Testis (tissue), 2 donors: ENCODE measurements at regions not wholly inside any gene's neighbourhood (a gene's known extent, or its start where the extent isn't known, plus 50 kb on each side); places are given as distances from the start of the nearest gene placed in this dataset.

ENCODE experiments used
- DNase-seq: peaks from one replicate; pipeline ENCODE4 v3.0.0-alpha.2; 2019
- H3K27ac ChIP-seq, 2 donors: fragments of 200-600 bp; sonication (generic); one replicate each; pipeline ENCODE4 v1.5.1; 2019
- H3K27me3 ChIP-seq: fragments of 200-600 bp; sonication (generic); one replicate; pipeline ENCODE4 v1.5.1; 2019
- H3K36me3 ChIP-seq: fragments of 200-600 bp; sonication (generic); one replicate; pipeline ENCODE4 v1.5.1; 2017; ENCODE audit warnings: low read depth; ENCODE audit errors: missing control alignments
- H3K4me1 ChIP-seq: fragments of 200-600 bp; sonication (generic); one replicate; pipeline ENCODE4 v1.5.1; 2019
- H3K4me3 ChIP-seq, 2 donors: fragments of 200-600 bp; sonication (generic); one replicate each; pipeline ENCODE4 v1.5.1; 2017 to 2019
- H3K9me3 ChIP-seq: fragments of 200-600 bp; sonication (generic); one replicate; pipeline ENCODE4 v1.5.1; 2017
- POLR2A ChIP-seq: fragments of 450-650 bp; IDR thresholded peaks from one replicate; pipeline ENCODE4 v1.6.1; 2017; ENCODE audit warnings: antibody characterized with exemption, mild to moderate bottlenecking, moderate library complexity
- WGBS, 2 donors: methylation state at CpG; one replicate each; pipeline ENCODE4 v1.1.5; 2018; 5-methylcytosine and 5-hydroxymethylcytosine counted together
- intact Hi-C: fragments of 100-400 bp; cut with DNase I; formaldehyde crosslinking; loops from one replicate; pipeline ENCODE4 v1.15.1; 2023; ENCODE audit warnings: low total_unique reads
- TF ChIP-seq, protein P1 (sequence below), 3 experiments: fragments of 450-650 bp in 2 of 3; fragments of 200-600 bp in 1 of 3; sonication (generic) in 1 of 3; IDR thresholded peaks; one replicate each; pipeline ENCODE4 v1.5.1; 2016 to 2019; ENCODE audit warnings: antibody characterized with exemption in 3 of 3, mild to moderate bottlenecking in 2 of 3, moderate library complexity in 1 of 3

DNA sequence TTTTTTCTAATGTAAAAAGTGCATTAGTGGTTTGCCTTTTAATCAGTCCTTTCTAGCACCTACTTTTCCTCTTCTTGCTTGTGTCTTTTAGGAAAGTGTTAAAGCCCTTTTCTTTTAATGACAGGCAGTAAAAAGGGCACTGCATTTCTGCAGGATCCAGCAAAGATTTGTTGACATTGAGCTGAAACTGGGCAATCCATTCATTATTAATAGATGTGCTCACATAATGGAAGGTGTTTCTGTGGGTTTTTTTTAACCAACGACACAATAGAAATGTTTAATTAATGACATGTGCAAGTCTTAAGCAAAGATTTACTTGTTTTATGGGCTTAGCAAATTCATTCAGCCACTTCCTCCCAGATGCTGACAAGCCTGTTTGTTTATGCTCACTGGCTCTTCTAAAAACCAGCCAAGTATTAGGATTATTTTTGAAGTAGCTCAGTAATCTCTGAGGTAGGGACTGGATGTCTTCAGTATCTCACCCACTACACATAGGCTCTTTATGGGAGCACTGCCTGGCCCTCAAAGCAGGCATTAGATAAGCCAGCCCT, 1201.1 kb downstream of the SORCS1 start:
- intact Hi-C loops = no loop called here
- H3K27ac ChIP-seq = no peak overlapping the region
- TF ChIP-seq, protein P1, sequence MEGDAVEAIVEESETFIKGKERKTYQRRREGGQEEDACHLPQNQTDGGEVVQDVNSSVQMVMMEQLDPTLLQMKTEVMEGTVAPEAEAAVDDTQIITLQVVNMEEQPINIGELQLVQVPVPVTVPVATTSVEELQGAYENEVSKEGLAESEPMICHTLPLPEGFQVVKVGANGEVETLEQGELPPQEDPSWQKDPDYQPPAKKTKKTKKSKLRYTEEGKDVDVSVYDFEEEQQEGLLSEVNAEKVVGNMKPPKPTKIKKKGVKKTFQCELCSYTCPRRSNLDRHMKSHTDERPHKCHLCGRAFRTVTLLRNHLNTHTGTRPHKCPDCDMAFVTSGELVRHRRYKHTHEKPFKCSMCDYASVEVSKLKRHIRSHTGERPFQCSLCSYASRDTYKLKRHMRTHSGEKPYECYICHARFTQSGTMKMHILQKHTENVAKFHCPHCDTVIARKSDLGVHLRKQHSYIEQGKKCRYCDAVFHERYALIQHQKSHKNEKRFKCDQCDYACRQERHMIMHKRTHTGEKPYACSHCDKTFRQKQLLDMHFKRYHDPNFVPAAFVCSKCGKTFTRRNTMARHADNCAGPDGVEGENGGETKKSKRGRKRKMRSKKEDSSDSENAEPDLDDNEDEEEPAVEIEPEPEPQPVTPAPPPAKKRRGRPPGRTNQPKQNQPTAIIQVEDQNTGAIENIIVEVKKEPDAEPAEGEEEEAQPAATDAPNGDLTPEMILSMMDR (IDR thresholded peaks at IDR 0.05) = no peak
- TF ChIP-seq POLR2A = no peak
- no peaks in the 10 kb centered on the region for H3K4me1 ChIP-seq
- no peaks in the 10 kb centered on the region for H3K36me3 ChIP-seq
- no peaks in the 10 kb centered on the region for H3K9me3 ChIP-seq
- 28 to 32% methylated on average over 1 of the region's 1 CpG for WGBS, 2 donors
- H3K27me3 ChIP-seq = no peaks in the 10 kb centered on the region
- no peak overlapping the region for H3K4me3 ChIP-seq
- no peak for DNase-seq

GRCh38 chr10:105956550-105956949, 1208.0 kb downstream of the SORCS1 start:
- TF ChIP-seq POLR2A = no peak
- TF ChIP-seq, protein P1 (IDR thresholded peaks at IDR 0.05) = no peak
- intact Hi-C loops = no loop called here
- H3K27me3 ChIP-seq = no peaks in the 10 kb centered on the region
- no peak overlapping the region for H3K4me3 ChIP-seq
- WGBS, 2 donors = 87 to 91% methylated on average over 1 of the region's 1 CpG
- no peaks in the 10 kb centered on the region for H3K9me3 ChIP-seq
- no peaks in the 10 kb centered on the region for H3K36me3 ChIP-seq
- no peak for DNase-seq
- H3K27ac ChIP-seq = no peak overlapping the region
- H3K4me1 ChIP-seq = no peaks in the 10 kb centered on the region

DNA sequence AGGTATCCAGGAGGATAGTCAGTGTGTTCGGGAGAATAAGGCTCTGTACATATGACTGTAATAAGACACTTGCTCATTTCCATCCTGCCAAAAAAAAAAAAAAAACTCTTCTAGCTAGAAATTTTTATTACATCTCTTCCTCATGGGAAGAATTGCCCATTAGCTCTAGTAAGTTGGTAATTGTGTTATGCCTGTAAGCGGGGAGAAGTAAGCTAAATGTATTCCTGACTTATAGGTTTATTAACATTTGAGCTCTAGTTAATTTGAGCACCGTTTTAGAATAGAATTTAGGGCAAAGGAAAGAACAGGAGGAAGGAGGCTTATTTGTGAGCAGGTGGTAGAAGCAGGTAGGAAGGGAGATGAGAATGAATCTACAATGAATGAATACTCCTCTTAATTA, 1210.6 kb downstream of the SORCS1 start:
- TF ChIP-seq POLR2A = no peak
- TF ChIP-seq, protein P1 (IDR thresholded peaks at IDR 0.05) = no peak
- intact Hi-C loops = loop anchor here (5.0 kb wide), 1 partner anchor 223 kb away; no protein-coding TSS in a partner anchor
- no peaks in the 10 kb centered on the region for H3K4me1 ChIP-seq
- no peaks in the 10 kb centered on the region for H3K27me3 ChIP-seq
- WGBS, 2 donors = 88 to 93% methylated on average over 3 of the region's 3 CpGs
- no peak overlapping the region for H3K27ac ChIP-seq
- H3K4me3 ChIP-seq = no peak overlapping the region
- no peak for DNase-seq
- no peaks in the 10 kb centered on the region for H3K36me3 ChIP-seq
- H3K9me3 ChIP-seq = no peaks in the 10 kb centered on the region

GRCh38 chr10:105953056-105953455, 1211.5 kb downstream of the SORCS1 start:
- no peak for DNase-seq
- Histone ChIP-seq H3K27ac (no peak overlapping the region), H3K9me3 (no peaks in the 10 kb centered on the region), H3K27me3 (no peaks in the 10 kb centered on the region), H3K36me3 (no peaks in the 10 kb centered on the region), H3K4me3 (no peak overlapping the region), H3K4me1 (no peaks in the 10 kb centered on the region)
- intact Hi-C loops = loop anchor here (5.0 kb wide), 1 partner anchor 224 kb away; no protein-coding TSS in a partner anchor
- TF ChIP-seq, protein P1 (IDR thresholded peaks at IDR 0.05) = no peak
- 86 to 91% methylated on average over 4 of the region's 4 CpGs for WGBS, 2 donors

GRCh38 chr10:105952153-105952552, 1212.4 kb downstream of the SORCS1 start:
- TF ChIP-seq POLR2A = no peak
- TF ChIP-seq, protein P1 (IDR thresholded peaks at IDR 0.05) = no peak
- no peaks in the 10 kb centered on the region for H3K9me3 ChIP-seq
- WGBS, 2 donors = 24 to 43% methylated on average over 3 of the region's 3 CpGs
- no peak overlapping the region for H3K27ac ChIP-seq
- intact Hi-C loops = loop anchor here (5.0 kb wide), 1 partner anchor 225 kb away; no protein-coding TSS in a partner anchor
- H3K36me3 ChIP-seq = no peaks in the 10 kb centered on the region
- no peaks in the 10 kb centered on the region for H3K27me3 ChIP-seq
- DNase-seq = no peak
- no peaks in the 10 kb centered on the region for H3K4me1 ChIP-seq
- H3K4me3 ChIP-seq = no peak overlapping the region
